Left cardiac atrium (tissue), 4 donors: ENCODE measurements at regions not wholly inside any gene's neighbourhood (a gene's known extent, or its start where the extent isn't known, plus 50 kb on each side); places are given as distances from the start of the nearest gene placed in this dataset.

ENCODE experiments used
- ATAC-seq, 2 donors: fragments of 200-7000 bp; cut with Tn5 transposase; one replicate each; pipeline ENCODE4 v1.9.1; 2020; ENCODE audit warnings: mild to moderate bottlenecking in 2 of 2, moderate library complexity in 2 of 2
- DNase-seq: peaks from one replicate; pipeline ENCODE4 v3.0.0-alpha.2; 2020
- intact Hi-C, 2 donors: fragments of 100-400 bp; cut with DNase I; formaldehyde crosslinking; loops; one replicate each; pipeline versions ENCODE4 v1.14.1 to v1.15.1; 2022 to 2023
- donor health status: DM: no; HTN: yes; CAD: no.
- donor health status: DM: no; HTN: yes; CAD: no; lungs with severe emphysema.
- donor health status: DM: yes; HTN: yes; CAD: no.
- donor health status: Dilated cardiomyopathy.

DNA sequence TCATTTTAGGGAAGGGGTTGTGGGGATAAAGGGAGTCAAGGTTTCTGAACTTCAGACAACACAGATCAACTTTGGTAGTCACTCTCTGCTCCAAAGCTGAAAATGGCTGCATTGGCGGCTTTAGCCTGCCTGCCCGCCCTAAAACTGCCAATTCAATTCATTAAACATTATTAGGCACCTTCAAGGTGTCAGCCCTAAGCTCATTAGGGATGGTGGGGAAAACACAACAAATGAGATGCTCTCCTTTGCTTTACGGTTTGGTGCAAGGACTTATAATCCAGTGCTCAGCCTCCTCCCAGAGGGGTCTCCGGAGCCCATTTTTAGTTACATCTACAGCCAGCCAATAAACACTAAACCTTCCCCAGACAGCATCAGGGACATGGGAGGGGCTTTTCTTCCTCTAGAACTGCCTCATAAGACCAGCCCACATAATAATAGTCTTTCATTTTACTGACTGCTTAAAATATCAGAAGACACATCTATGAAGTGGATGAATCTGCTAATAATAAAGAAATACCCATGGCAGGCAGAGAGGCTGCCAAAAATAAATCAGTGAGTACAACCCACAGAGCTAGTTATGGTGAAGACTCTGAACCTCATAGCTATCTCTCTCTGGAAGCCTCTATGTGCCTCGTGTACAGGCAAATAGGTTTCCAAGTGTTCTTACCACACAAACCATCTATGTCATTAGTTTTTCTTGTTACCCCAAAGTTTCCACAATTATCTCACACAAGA, 102.8 kb upstream of the NCAM1 start:
- ATAC-seq (peak in 1 of 2 donors; percentile 31), DNase-seq (no peak)
- intact Hi-C loops, result no loop called here

GRCh38 chr11:112859787-112860186, 101.4 kb upstream of the NCAM1 start:
- ATAC-seq, result no peak
- no peak for DNase-seq
- intact Hi-C loops, result no loop called here

DNA sequence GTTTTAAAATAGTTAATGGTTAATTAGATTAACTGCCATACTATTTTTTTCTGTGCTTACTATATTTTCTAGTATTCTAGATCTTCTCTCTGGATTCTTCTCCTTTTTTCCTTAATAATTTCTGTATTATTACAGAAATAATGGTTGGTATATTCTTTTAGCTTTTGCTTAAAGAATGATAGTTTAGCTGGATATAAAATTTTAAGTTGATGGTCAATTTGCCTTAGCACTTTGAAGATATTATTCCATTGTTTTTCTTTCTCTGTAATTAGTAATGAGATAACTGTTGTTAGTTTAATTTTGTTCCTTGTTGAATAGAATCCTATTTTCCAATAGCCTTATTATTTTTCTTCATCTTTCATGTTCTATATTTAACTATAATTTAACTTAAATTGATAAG, 99.9 kb upstream of the NCAM1 start:
- ATAC-seq (no peak), DNase-seq (no peak)
- intact Hi-C loops, result no loop called here

- peak; percentile 69 to 93 for ATAC-seq
- DNase-seq, result no peak
- intact Hi-C loops, result no loop called here
Observed at GRCh38 chr11:112863305-112863704, 97.9 kb upstream of the NCAM1 start.

DNA sequence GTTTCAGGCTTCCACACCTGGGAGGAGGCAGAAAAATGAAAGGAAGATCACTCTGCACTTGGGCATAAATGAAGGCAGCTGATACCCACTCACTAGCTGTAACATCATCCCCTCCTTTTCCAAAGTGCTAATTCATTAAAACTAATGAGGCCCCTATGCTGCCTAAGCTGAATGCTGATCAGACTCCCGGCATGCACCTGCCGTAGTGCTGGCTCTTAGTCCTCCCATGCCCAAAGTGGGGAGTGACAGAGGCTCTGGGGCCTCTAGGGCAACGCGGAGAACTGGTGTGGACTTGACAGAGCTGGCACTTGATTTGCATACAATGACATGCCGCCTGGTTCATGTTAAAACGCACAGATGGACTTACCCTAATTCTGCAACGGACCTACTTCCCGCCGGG, 96.5 kb upstream of the NCAM1 start:
- ATAC-seq (peak; percentile 45 to 73), DNase-seq (no peak)
- intact Hi-C loops, result no loop called here

- DNase-seq, result no peak
- ATAC-seq, result no peak
- intact Hi-C loops, result no loop called here
Observed at GRCh38 chr11:112871909-112872500, 89.2 kb upstream of the NCAM1 start.

- intact Hi-C loops, result no loop called here
- ATAC-seq (no peak), DNase-seq (no peak)
Observed at GRCh38 chr11:112874980-112875379, 86.2 kb upstream of the NCAM1 start.

DNA sequence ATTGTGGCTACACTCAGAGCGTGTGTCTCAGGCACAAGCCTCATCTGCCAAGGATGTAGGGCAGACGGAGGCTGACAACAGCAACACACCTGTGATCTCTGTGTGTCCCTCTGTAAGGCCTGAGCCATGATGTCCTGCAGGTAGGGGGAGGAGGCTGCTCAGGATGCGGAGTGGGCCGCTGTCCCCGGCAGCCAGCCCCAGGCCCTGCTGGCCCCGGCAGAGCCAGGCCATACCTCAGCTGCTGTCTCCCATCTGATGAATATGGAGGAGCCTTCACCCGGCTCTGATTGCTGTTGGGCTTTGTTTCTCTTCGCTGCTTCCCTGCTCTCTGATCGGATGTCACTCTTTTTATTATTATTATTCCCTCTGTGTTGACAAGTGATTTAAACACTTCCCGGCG, 83.6 kb upstream of the NCAM1 start:
- intact Hi-C loops, result no loop called here
- no peak for ATAC-seq
- no peak for DNase-seq

DNA sequence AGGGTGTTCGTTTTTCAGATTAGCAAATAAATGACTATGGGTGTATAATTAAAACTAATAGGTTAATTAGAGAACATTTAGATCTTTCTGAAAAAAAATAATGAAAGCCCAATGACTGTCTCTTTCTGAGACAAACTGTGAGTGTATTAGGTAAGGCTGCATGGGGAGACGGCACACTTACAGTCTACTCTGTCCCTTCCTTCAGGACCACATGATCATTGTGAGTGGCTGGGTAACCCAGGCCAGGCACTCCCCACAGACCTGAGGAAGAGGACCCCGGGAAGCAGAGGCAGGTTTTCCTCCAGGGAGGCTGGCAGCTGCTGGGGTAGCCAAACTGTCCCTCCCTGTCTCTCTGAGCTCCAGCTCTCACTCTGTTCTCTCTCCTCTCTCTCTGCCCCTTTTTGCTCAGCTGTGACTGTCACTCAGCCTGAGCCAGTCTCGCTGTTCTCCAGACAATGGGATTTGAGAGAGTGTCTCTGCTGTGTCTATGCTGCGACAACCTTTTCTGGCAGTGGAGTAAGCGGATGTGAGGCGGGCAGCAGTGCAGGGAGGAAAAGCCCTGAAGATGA, 83.1 kb upstream of the NCAM1 start:
- DNase-seq, result no peak
- intact Hi-C loops, result no loop called here
- ATAC-seq, result no peak

- DNase-seq, result no peak
- intact Hi-C loops, result no loop called here
- ATAC-seq, result no peak
Observed at GRCh38 chr11:112880495-112880894, 80.7 kb upstream of the NCAM1 start.

- ATAC-seq (peak; percentile 93 to 94), DNase-seq (peak; percentile 80)
- intact Hi-C loops, result no loop called here
Observed at GRCh38 chr11:112881461-112881860, 79.8 kb upstream of the NCAM1 start.

DNA sequence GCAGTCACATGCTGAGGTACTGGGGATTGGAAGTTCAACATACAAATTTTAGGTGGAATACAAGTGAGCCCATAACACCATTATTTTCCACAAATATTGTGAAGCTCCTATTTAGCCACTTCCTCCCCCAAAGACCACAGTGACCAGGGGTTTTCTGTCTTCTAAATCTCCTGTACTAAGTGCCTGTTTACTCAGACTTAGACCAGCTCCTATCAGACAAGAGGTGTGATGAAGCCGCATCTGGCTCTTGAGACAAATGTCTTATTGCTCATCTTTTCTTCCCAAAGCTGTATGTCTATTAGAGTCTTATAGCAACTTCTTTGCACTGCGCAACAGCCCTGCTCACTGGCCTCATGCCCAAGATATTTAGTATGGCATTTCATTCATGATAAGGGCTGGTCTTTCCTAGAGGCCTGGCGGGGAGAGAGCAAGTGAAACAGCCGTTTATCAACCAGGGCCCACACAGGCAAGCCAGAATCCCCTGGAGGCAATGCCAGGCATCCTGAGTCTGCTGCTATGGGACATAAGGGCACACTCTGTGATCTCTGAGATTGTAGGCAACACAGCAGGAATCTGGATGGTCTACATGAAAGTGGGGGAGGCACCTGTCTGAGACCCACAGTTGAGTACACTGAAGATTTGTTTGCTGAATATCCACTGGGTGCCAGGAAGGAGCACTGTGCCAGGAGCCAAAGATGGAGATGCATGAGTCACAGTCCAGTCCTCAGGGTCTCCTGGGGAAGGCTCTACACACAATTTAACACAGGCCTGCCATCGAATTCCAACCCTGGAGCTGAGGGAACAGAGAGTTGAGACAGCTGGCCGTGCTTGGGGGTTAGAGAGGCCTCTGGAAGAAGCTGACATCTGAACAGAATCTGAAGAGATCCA, 78.5 kb upstream of the NCAM1 start:
- DNase-seq (peak; percentile 36), ATAC-seq (peak; percentile 70 to 71)
- intact Hi-C loops, result no loop called here

DNA sequence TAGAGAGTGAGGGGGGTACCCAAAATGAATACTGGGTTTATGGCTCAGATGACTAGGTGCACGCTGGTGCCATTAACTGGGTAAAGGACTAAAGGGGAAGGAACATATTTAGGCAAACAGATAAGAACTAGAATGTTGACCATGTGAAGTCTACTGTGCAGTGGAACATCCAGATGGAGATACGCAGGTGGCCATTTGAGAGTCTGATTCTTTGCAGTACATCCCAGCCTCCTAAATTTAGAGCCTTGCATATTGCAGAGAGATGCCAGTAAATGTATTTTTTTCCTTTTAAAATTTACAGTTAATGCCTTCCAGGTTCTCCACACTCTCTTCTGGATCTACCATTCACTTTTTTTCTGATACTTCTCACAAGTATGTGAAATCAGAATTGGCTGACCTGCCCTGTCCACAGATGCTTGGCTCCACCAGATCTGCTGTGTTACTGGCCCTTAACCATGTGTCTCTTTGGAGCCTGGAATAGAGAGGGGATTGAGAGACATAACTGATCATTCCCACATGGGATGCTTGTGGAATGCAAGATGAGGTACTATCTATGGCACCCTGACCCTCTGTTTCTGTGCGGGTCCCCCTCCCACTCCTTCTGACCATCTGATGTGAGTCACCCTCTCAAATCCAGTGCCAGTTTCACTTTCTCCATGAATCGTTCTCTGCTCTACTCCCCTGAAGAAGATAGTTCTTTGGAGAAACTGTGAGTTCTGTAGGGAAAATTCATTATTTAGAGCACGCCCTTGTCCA, 77.0 kb upstream of the NCAM1 start:
- DNase-seq (no peak), ATAC-seq (peak in 1 of 2 donors; percentile 13)
- intact Hi-C loops, result no loop called here

GRCh38 chr11:112885744-112886433, 75.3 kb upstream of the NCAM1 start:
- intact Hi-C loops, result no loop called here
- ATAC-seq, result no peak
- no peak for DNase-seq

- DNase-seq (no peak), ATAC-seq (no peak)
Observed at GRCh38 chr11:112886434-112887370, 74.5 kb upstream of the NCAM1 start.

GRCh38 chr11:112889446-112889845, 71.8 kb upstream of the NCAM1 start:
- intact Hi-C loops, result no loop called here
- no peak for ATAC-seq

More at GRCh38 chr11:112886434-112887370, 74.5 kb upstream of the NCAM1 start:
- intact Hi-C loops, result no loop called here

DNA sequence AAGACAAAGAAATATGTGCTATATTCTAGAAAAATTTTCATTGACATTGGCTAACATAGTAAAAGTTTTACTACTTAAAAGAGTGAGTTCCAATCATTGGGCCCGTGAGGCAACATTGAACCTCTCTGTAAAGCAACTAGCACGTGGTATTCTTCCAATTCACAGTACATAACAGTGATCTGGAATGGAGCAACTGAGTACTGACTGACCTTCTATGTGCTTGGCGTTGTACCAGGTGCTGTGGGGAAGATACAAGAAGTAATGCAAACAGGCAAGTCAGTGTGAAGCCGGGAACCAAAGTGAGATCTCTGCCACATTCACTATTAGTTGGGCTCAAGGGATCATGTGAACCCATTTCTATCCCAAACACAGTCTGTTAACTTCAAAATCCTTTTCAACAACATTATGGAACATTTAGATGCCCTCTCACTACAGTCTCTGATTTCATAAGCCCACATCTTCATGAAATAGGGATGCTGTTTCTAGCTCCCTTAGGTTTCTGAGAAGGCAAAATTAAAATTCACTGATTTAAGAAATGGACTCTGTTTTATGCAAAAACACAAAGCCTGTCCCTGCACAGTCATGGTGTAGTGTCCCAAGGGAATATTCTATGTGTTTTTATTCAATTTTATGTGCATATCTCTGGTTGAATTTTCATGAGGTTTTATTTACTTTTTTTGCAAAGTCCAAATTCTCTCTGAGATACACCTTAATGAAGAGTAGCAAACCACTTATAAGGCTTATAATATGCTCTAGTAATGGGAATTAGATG, 61.8 kb upstream of the NCAM1 start:
- intact Hi-C loops, result no loop called here
- ATAC-seq (no peak), DNase-seq (no peak)

More at GRCh38 chr11:112889446-112889845, 71.8 kb upstream of the NCAM1 start:
- DNase-seq, result no peak
